GM19467 (cell line): ENCODE measurements at regions not wholly inside any gene's neighbourhood (a gene's known extent, or its start where the extent isn't known, plus 50 kb on each side); places are given as distances from the start of the nearest gene placed in this dataset.
A peak's percentile ranks its signal among the peaks of the same experiment; 100 is the strongest.
"Not testable (repeated sequence)": the region's sequence is repeated elsewhere in the genome, so short reads cannot be mapped to it uniquely, and the experiment has no call there.

Experiments
- ATAC-seq: cut with Tn5 transposase; IDR thresholded peaks from one replicate; pipeline ENCODE4 v1.9.1; 2021; ENCODE audit warnings: mild to moderate bottlenecking, moderate library complexity; ENCODE audit not compliant: unreplicated experiment

DNA sequence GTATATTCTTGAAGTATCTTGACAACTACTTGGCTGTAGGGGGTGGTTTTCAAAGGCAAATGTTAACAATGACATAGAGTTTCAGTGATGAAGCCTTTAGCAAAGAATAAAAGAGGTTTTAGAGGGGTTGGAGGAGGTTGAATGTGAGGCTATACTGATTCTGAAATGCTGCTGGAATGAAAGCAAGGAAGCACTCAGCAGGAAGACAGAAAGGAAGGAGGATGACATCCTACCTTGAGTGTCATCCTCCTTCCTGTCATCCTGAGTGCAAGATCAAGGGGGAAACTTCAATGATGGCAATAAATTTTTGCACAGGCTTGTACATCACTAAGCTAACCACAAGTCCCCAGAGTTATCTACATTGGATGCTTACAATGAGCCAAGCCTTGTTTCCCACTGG, 120.5 kb downstream of the APIP start:
- ATAC-seq, result no peak

DNA sequence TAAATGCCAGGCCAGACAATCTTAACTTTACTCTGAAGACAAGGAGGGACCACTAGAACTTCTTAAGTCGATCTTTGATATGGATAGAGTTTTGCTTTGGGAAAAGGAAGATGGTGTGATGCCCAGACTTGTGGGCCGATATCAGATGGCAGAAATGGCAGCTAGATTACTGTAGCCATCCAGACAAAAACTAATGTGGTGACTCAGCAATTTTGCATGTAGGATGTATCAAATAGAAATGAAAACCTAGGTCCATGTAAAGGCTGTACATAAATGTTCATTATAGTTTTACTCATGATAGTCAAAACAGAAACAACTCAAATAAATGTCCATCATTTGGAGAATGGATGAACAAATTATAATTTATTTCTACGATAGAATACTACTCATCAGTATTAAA, 121.5 kb downstream of the APIP start:
- ATAC-seq, result no peak

DNA sequence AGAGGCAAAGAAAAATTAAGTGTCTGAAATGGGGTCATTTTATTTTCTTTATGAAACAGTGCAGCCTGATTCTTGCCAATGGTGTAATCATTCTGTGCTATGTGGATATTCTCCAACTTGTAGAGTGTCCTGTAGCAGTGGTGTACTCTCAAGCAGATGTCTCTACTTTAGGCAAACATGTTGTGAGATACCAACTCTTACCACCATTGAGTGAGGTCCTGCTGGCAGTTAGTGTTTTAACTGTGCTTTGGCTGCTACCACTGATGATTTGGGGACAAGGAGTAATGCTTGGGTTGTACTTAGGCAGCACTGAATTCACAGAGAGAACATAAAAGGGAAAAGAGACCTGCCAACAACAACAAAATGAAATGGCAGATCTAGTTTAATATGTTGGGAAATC, 122.5 kb downstream of the APIP start:
- ATAC-seq, result no peak

GRCh38 chr11:34792814-34793258, 123.3 kb downstream of the APIP start:
- no peak for ATAC-seq

GRCh38 chr11:34791780-34792542, 124.2 kb downstream of the APIP start:
- peak; percentile 54 for ATAC-seq

DNA sequence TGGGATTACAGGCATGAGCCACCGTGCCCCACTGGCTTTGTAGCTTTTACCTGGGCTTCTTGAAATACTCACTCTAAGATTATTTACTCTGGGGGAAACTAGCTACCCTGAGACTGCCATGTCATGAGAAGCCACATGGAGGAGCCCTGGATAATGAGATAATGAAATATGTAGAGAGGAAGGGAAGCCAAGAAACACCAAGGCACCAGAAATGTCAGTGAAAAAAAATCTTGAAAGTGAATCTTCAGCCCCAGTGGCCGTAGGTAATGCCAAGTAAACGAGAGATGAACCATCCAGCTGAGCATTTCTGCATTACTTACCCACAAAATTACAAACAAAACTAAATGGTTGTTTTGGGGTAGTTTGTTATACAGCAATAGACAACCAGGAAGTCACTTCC, 125.6 kb downstream of the APIP start:
- ATAC-seq, result no peak

DNA sequence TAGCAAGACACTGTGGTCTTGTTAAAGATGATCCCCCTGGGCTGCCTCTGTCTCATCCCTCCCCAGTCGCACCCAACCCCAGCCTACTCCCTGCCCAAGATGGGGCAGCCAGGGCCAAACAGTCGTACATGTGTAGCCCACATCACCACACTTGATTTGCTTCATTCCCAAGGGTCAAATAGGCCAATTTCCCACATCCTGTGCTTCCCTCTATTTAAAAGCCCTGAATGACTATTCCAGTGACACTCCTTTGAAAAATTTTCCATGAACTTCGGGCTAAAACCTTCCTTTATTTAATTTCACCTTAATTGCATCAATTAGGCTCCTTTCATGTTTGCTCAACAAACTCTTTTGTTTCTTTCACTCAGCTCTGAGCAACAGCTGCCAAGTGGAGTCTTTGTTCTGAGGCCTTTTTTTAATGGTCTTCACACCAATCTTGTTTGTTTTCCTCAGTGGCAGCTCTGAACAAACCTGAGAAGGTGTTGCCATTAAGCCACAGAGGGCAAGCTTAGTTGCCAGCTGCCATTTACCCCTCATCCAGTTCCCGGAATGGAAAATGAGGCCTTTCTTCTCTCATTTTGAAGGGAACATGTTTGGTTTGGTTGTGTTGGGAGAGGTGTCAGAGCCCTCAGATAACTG, 126.9 kb downstream of the APIP start:
- ATAC-seq, result no peak

GRCh38 chr11:34788642-34789041, 127.5 kb downstream of the APIP start:
- ATAC-seq, result no peak

DNA sequence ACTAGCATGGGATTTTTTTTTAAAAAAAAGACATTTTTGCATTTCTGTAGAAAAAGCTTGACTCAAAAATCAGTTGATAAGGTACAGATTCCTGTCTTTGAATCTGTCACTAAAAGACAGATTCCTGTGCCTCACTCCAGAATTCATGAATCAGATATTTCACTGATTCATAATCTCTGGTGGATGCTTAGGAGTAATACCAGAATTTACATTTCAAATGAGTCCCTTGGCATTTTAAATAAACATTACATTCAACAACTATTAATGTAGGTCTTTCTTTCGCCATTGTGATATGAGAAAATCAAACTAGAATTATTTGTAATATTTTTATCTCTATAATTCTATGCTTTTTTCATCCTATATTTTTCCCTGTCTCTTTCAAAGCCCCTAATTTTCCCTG, 128.3 kb downstream of the APIP start:
- ATAC-seq, result no peak

GRCh38 chr11:34787348-34787747, 128.8 kb downstream of the APIP start:
- ATAC-seq, result no peak

DNA sequence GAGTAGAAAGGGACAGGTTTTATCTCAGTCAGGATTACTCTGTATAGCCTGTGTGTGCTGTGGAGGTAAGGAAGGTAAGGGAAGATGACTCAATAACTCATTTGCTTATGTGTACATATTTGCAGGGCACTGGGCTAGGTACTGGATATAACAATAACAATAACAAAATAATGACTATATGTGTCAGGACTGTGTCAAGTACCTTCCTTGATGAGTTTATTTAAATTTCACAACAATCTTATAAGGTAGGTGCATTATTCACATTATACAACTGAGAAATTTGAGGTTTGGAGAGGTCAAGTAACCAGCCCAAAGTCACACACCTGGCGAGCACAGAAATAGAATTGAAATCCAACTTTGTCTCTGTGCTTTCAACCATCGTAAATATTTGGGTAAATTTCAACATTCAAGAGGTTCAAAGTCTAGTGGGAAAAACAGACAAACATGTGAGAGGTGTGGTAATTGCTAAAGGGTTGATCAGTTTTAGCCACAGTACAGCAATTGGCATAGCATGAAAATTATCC, 131.8 kb downstream of the APIP start:
- ATAC-seq, result no peak

GRCh38 chr11:34783816-34784317, 132.3 kb downstream of the APIP start:
- no peak for ATAC-seq

DNA sequence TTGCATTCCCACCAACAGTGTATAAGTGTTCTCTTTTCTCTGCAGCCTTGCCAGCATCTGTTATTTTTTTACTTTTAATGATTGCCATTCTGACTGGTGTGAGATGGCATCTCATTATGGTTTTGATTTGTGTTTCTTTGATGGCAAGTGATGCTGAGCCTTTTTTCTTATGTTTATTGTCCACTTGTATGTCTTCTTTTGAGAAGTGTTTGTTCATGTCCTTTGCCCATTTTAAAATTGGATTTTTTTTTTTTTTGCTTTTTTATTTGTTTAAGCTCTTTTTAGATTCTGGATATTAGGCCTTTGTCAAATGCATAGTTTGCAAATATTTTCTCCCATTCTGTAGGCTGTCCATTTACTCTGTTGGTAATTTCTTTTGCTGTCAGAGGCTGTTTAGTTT, 134.4 kb downstream of the APIP start:
- ATAC-seq, result not testable (repeated sequence)

GRCh38 chr11:34775417-34775888, 140.7 kb downstream of the APIP start:
- no peak for ATAC-seq

DNA sequence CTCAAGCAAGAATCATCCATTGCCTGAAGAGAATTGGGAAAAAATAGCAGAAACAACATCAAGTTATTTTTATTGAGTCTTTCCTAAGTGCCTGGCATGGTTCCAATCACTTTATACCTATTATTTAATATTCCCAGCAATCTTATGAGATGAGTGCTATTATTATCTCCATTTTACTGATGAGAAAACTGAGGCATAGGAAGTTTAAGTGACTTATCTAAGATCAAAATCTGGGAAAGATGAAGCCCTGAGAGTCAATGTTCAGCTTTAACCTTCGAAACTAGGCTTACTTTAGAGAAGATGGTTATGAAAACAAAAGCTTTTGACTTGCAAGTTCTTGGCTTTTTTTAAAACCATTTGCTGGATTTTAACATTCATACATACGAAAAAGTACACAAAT, 141.6 kb downstream of the APIP start:
- ATAC-seq, result no peak

DNA sequence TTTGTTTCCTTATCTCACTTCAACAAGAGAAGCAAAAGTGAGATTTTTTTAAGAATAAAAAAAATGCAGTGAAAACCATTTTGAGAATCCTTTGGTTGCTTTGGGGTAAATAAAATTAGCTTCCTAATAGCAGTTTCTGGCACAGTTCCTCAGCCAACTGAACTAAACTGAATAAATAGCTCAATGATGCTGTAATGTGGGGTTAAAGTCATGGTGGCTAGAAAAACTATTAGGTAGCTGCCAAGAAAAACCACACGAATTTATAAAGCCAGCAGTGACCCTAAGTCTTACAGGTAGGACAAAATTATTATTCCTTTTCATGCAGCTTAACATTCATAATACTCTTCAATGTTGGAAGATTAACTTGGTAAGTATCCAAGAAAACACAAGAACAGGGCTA, 142.4 kb downstream of the APIP start:
- ATAC-seq, result no peak

DNA sequence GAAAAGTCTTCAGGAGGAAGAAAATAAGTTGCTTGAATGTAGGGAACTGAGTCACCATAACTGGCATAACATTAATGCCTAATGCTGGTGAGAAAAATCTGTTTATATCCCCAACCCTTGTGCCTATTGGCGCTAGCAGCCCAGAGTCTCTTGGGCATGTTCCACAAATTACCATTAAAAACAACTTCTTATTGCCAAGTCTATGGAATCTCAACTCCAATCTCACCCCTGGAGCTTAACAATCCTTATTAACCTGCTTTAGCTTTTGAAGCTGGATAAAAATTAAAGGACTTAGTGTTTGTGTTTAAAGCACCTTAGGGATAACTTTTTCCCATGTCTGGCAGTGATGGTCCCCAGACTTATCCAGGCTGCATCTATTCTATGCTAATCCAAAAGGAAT, 143.0 kb downstream of the APIP start:
- ATAC-seq, result no peak

- ATAC-seq, result no peak
These were observed 146.1 kb downstream of the APIP start for GRCh38 chr11:34770111-34770510.

DNA sequence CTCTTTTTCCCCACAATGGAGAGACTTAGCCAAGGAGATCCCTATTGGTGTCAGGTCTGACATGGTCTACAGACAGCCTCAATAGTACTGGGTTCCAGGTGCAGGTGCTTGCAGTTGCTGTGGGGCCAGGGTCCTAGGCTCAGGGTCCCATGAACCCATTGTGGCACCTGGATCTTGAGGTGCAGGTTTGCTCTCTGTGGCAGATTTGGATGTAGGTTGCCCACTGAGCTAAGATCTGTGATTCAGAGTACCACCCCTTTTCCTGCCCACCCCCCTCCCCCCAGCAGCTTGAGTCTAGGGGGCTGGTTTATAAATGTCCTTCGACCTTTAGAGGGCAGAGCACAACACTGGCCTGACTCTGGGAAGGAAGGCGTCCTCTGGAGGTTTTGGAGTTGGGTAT, 147.0 kb downstream of the APIP start:
- no peak for ATAC-seq

DNA sequence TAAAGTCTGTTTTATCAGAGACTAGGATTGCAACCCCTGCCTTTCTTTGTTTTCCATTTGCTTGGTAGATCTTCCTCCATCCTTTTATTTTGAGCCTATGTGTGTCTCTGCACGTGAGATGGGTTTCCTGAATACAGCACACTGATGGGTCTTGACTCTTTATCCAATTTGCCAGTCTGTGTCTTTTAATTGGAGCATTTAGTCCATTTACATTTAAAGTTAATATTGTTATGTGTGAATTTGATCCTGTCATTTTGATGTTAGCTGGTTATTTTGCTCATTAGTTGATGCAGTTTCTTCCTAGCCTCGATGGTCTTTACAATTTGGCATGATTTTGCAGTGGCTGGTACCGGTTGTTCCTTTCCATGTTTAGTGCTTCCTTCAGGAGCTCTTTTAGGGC, 141.7 kb downstream of the EHF start:
- not testable (repeated sequence) for ATAC-seq

DNA sequence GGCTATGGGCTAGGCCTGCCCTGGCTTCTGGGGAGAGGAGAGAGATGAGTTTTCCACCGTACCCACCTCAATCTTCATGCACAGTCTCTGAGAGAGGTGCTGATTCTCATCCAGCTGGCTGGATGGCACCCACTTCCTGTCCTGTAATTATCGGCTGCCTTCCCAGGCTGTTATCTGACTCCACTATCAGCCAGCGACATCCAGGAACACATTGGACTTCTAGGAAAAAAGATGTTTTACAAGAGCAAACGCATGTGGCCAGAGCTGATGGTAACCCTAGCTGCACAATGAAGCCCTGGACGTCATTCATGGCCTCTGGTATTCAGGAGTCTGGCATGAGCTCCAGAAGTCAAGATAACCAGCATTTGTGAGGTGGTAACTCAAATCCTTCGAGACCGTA, 137.4 kb downstream of the EHF start:
- ATAC-seq, result no peak

DNA sequence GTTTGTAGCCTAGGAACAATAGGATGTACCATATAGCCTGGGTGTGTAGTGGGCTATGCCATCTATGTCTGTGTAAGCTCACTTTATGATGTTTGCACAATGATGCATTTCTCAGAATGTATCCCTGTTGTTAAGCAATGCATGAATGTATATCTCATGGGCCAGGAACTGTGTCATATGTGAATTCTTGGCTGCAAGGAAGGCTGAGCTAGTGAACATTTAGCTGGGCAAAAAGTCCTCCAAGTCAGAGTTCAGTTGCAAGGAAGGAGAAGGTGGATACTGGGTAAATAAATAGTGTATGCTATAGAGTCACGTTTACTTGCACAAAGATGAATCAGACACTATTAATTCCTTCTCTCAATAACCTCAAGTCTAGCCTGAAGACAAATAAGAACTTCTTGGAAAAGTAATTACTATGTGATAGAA, 136.1 kb downstream of the EHF start:
- ATAC-seq, result no peak
